NCI-H2107 treated with DMSO at 0.1 percent for 48 hours (cell line): ENCODE measurements at regions not wholly inside any gene's neighbourhood (a gene's known extent, or its start where the extent isn't known, plus 50 kb on each side); places are given as distances from the start of the nearest gene placed in this dataset.

Experiments
- DNase-seq: peaks from one replicate; lab custom pipeline; 2025; ENCODE audit not compliant: unreplicated experiment; lab: John Stamatoyannopoulos, UW

- no peak for DNase-seq
These were observed 273.1 kb upstream of the TBL1XR1 start for GRCh38 chr3:177470197-177470941.

- DNase-seq = no peak
These were observed 274.6 kb upstream of the TBL1XR1 start for GRCh38 chr3:177471733-177472480.

- peak; percentile 68 for DNase-seq
These were observed 275.9 kb upstream of the TBL1XR1 start for GRCh38 chr3:177473184-177473583.

- DNase-seq = no peak
These were observed 276.6 kb upstream of the TBL1XR1 start for GRCh38 chr3:177473903-177474302.

GRCh38 chr3:177474652-177475355 lies 277.5 kb upstream of the TBL1XR1 start:
- no peak for DNase-seq

- no peak for DNase-seq
These were observed 278.0 kb upstream of the TBL1XR1 start for GRCh38 chr3:177475356-177475665.

- no peak for DNase-seq
These were observed 279.2 kb upstream of the TBL1XR1 start for GRCh38 chr3:177476495-177476894.

- DNase-seq = no peak
These were observed 279.7 kb upstream of the TBL1XR1 start for GRCh38 chr3:177476921-177477435.

- DNase-seq = no peak
These were observed 281.0 kb upstream of the TBL1XR1 start for GRCh38 chr3:177478170-177478867.

GRCh38 chr3:177479630-177480029 lies 282.3 kb upstream of the TBL1XR1 start:
- DNase-seq = no peak

- no peak for DNase-seq
These were observed 284.0 kb upstream of the TBL1XR1 start for GRCh38 chr3:177481329-177481728.

GRCh38 chr3:177482048-177482691 lies 284.9 kb upstream of the TBL1XR1 start:
- no peak for DNase-seq

- no peak for DNase-seq
These were observed 286.1 kb upstream of the TBL1XR1 start for GRCh38 chr3:177483182-177483967.

GRCh38 chr3:177484206-177484605 lies 286.9 kb upstream of the TBL1XR1 start:
- no peak for DNase-seq

GRCh38 chr3:177484926-177485325 lies 287.6 kb upstream of the TBL1XR1 start:
- no peak for DNase-seq

GRCh38 chr3:177487635-177488186 lies 290.4 kb upstream of the TBL1XR1 start:
- no peak for DNase-seq

GRCh38 chr3:177488740-177489139 lies 291.5 kb upstream of the TBL1XR1 start:
- no peak for DNase-seq

- DNase-seq = no peak
These were observed 293.3 kb upstream of the TBL1XR1 start for GRCh38 chr3:177490626-177491025.

GRCh38 chr3:177491296-177492032 lies 294.2 kb upstream of the TBL1XR1 start:
- DNase-seq = no peak
